NCI-H2081 (cell line): ENCODE measurements at regions not wholly inside any gene's neighbourhood (a gene's known extent, or its start where the extent isn't known, plus 50 kb on each side); places are given as distances from the start of the nearest gene placed in this dataset.
A peak's percentile ranks its signal among the peaks of the same experiment; 100 is the strongest.

Source experiments
- DNase-seq, 2 experiments: peaks; one replicate each; lab custom pipeline; 2025; lab: John Stamatoyannopoulos, UW

- DNase-seq = no peak
These were observed 104.6 kb upstream of the LSM8 start for GRCh38 chr7:118079369-118079768.

- DNase-seq = no peak
These were observed 103.0 kb upstream of the LSM8 start for GRCh38 chr7:118080947-118081346.

- DNase-seq = no peak
These were observed 101.5 kb upstream of the LSM8 start for GRCh38 chr7:118082506-118082905.

- DNase-seq = no peak
These were observed 99.0 kb upstream of the LSM8 start for GRCh38 chr7:118085000-118085399.

GRCh38 chr7:118087126-118087525 lies 96.8 kb upstream of the LSM8 start:
- DNase-seq = no peak

GRCh38 chr7:118094044-118094443 lies 89.9 kb upstream of the LSM8 start:
- DNase-seq = no peak

- peak; percentile 7 to 41 for DNase-seq
These were observed 79.0 kb upstream of the LSM8 start for GRCh38 chr7:118104812-118105441.

- peak in 1 of 2 experiments; percentile 76 for DNase-seq
These were observed 74.4 kb upstream of the LSM8 start for GRCh38 chr7:118109607-118110006.

- DNase-seq = no peak
These were observed 73.6 kb upstream of the LSM8 start for GRCh38 chr7:118110178-118110925.

GRCh38 chr7:118111347-118111746 lies 72.6 kb upstream of the LSM8 start:
- DNase-seq = no peak

GRCh38 chr7:118114175-118114574 lies 69.8 kb upstream of the LSM8 start:
- no peak for DNase-seq

- DNase-seq = no peak
These were observed 54.7 kb upstream of the LSM8 start for GRCh38 chr7:118129041-118129795.

- DNase-seq = no peak
These were observed 51.2 kb upstream of the LSM8 start for GRCh38 chr7:118132764-118133163.
